Dermis blood vessel endothelial cell (primary cell): ENCODE measurements at regions not wholly inside any gene's neighbourhood (a gene's known extent, or its start where the extent isn't known, plus 50 kb on each side); places are given as distances from the start of the nearest gene placed in this dataset.
"Not testable (repeated sequence)": the region's sequence is repeated elsewhere in the genome, so short reads cannot be mapped to it uniquely, and the experiment has no call there.

Experiments
- DNase-seq: peaks from one replicate; pipeline ENCODE4 v3.0.0; 2010

- no peak for DNase-seq
Measured at GRCh38 chr16:6837722-6838121, 494.9 kb upstream of the RBFOX1 start.

GRCh38 chr16:6836766-6837165 is 495.9 kb upstream of the RBFOX1 start:
- no peak for DNase-seq

GRCh38 chr16:6835941-6836340 is 496.7 kb upstream of the RBFOX1 start:
- DNase-seq = no peak

- no peak for DNase-seq
Measured at GRCh38 chr16:6835516-6835915, 497.1 kb upstream of the RBFOX1 start.

- no peak for DNase-seq
Measured at GRCh38 chr16:6828690-6829089, 504.0 kb upstream of the RBFOX1 start.

- DNase-seq = no peak
Measured at GRCh38 chr16:6827931-6828330, 504.7 kb upstream of the RBFOX1 start.

GRCh38 chr16:6827267-6827666 is 505.4 kb upstream of the RBFOX1 start:
- DNase-seq = no peak

GRCh38 chr16:6822041-6822440 is 510.6 kb upstream of the RBFOX1 start:
- no peak for DNase-seq

- DNase-seq = no peak
Measured at GRCh38 chr16:6804461-6804860, 528.2 kb upstream of the RBFOX1 start.

GRCh38 chr16:6803176-6803575 is 529.5 kb upstream of the RBFOX1 start:
- no peak for DNase-seq

- DNase-seq = no peak
Measured at GRCh38 chr16:6797223-6797622, 535.4 kb upstream of the RBFOX1 start.

- DNase-seq = no peak
Measured at GRCh38 chr16:6777624-6778023, 555.0 kb upstream of the RBFOX1 start.

GRCh38 chr16:6775712-6776111 is 556.9 kb upstream of the RBFOX1 start:
- no peak for DNase-seq

GRCh38 chr16:6771956-6772355 is 560.7 kb upstream of the RBFOX1 start:
- DNase-seq = no peak

- no peak for DNase-seq
Measured at GRCh38 chr16:6753553-6753952, 579.1 kb upstream of the RBFOX1 start.

GRCh38 chr16:6751191-6751590 is 581.5 kb upstream of the RBFOX1 start:
- no peak for DNase-seq

- DNase-seq = no peak
Measured at GRCh38 chr16:6749698-6750097, 582.9 kb upstream of the RBFOX1 start.

- not testable (repeated sequence) for DNase-seq
Measured at GRCh38 chr16:6736302-6736701, 596.3 kb upstream of the RBFOX1 start.

GRCh38 chr16:6735631-6736030 is 597.0 kb upstream of the RBFOX1 start:
- DNase-seq = no peak

GRCh38 chr16:6732166-6732565 is 600.5 kb upstream of the RBFOX1 start:
- DNase-seq = no peak

- DNase-seq = no peak
Measured at GRCh38 chr16:6728381-6728780, 604.3 kb upstream of the RBFOX1 start.

- DNase-seq = no peak
Measured at GRCh38 chr16:6726621-6727020, 606.0 kb upstream of the RBFOX1 start.

GRCh38 chr16:6725634-6726331 is 606.9 kb upstream of the RBFOX1 start:
- no peak for DNase-seq

GRCh38 chr16:6725206-6725605 is 607.4 kb upstream of the RBFOX1 start:
- DNase-seq = not testable (repeated sequence)

- no peak for DNase-seq
Measured at GRCh38 chr16:6722786-6723185, 609.9 kb upstream of the RBFOX1 start.
